Kidney (tissue), 13 donors: ENCODE measurements at regions not wholly inside any gene's neighbourhood (a gene's known extent, or its start where the extent isn't known, plus 50 kb on each side); places are given as distances from the start of the nearest gene placed in this dataset.

Experiments
- DNase-seq, 5 donors: peaks; one replicate each; pipeline ENCODE4 v3.0.0-alpha.2; 2013 to 2020
- FAIRE-seq: peaks from 2 replicates; lab custom pipeline; 2012; peaks lifted over from hg19 to GRCh38; lab: Jason Lieb, UNC
- H3K27ac ChIP-seq, 2 donors: one replicate each; pipeline ENCODE4 v1.7.0; 2013; ENCODE audit warnings: low read depth in 2 of 2, low read length in 2 of 2, inconsistent platforms in 1 of 2
- H3K27me3 ChIP-seq: one replicate; pipeline ENCODE4 v1.7.1; 2013; ENCODE audit warnings: low read length, inconsistent platforms; ENCODE audit not compliant: control insufficient read depth, insufficient read depth
- H3K36me3 ChIP-seq, 3 donors: one replicate each; pipeline versions ENCODE4 v1.7.0 to v1.7.1; 2013; ENCODE audit warnings: low read length in 3 of 3, control low read depth in 1 of 3, inconsistent platforms in 1 of 3; ENCODE audit not compliant: insufficient read depth in 3 of 3, control insufficient read depth in 2 of 3
- H3K4me1 ChIP-seq, 3 donors: one replicate each; pipeline versions ENCODE4 v1.7.0 to v1.7.1; 2013; ENCODE audit warnings: low read length in 3 of 3, inconsistent platforms in 1 of 3, low read depth in 1 of 3; ENCODE audit not compliant: control insufficient read depth in 2 of 3, insufficient read depth in 2 of 3
- H3K4me3 ChIP-seq, 3 donors: one replicate each; pipeline versions ENCODE4 v1.7.0 to v1.8.1; 2013; ENCODE audit warnings: low read length in 3 of 3, control low read depth in 1 of 3, inconsistent platforms in 1 of 3
- H3K9ac ChIP-seq, 3 donors: one replicate each; pipeline versions ENCODE4 v1.7.0 to v1.7.1; 2013; ENCODE audit warnings: low read length in 3 of 3, control low read depth in 1 of 3, inconsistent platforms in 1 of 3
- H3K9me3 ChIP-seq, 3 donors: one replicate each; pipeline versions ENCODE4 v1.7.0 to v1.7.1; 2013; ENCODE audit warnings: low read length in 3 of 3, control low read depth in 1 of 3, inconsistent platforms in 1 of 3; ENCODE audit not compliant: control insufficient read depth in 2 of 3, insufficient read depth in 1 of 3
- CTCF ChIP-seq: IDR thresholded peaks from 3 replicates; pipeline ENCODE4 v1.5.1; 2012; ENCODE audit warnings: mild to moderate bottlenecking, moderate library complexity, borderline replicate concordance; ENCODE audit not compliant: insufficient read depth; ENCODE audit errors: extremely low read depth
- intact Hi-C: fragments of 100-400 bp; cut with DNase I; formaldehyde crosslinking; loops from one replicate; pipeline ENCODE4 v1.11.1; 2022
- donor health status: control.
- donor health status: control.
- donor health status: control.
- donor health status: control.
- donor health status: control.
- donor health status: DM: yes; HTN: yes; CAD: no.
- donor health status: Normal renal cell carcinoma (clear cell type).

GRCh38 chr11:27244900-27245299, 118.1 kb downstream of the CCDC34 start:
- TF ChIP-seq CTCF: no peak

GRCh38 chr11:27242591-27242990, 120.4 kb downstream of the CCDC34 start:
- H3K4me3 ChIP-seq: no peak overlapping the region
- DNase-seq (no peak), FAIRE-seq (no peak)
- H3K36me3 ChIP-seq: no peaks in the 10 kb centered on the region
- no peak overlapping the region for H3K9ac ChIP-seq
- H3K9me3 ChIP-seq: no peaks in the 10 kb centered on the region
- TF ChIP-seq CTCF: no peak
- intact Hi-C loops: no loop called here
- H3K4me1 ChIP-seq: peaks cover 2 to 5% (median 4%) of the 10 kb centered on the region in 3 donors
- H3K27ac ChIP-seq: no peak overlapping the region
- no peaks in the 10 kb centered on the region for H3K27me3 ChIP-seq

More at GRCh38 chr11:27244900-27245299, 118.1 kb downstream of the CCDC34 start:
- Histone ChIP-seq H3K36me3 (no peaks in the 10 kb centered on the region), H3K27me3 (no peaks in the 10 kb centered on the region), H3K4me3 (no peak overlapping the region), H3K9ac (no peak overlapping the region), H3K27ac (no peak overlapping the region), H3K9me3 (no peaks in the 10 kb centered on the region), H3K4me1 (peaks cover 2 to 5% (median 4%) of the 10 kb centered on the region in 3 donors)
- FAIRE-seq: no peak
- intact Hi-C loops: no loop called here
- no peak for DNase-seq

GRCh38 chr11:27241311-27242122, 121.5 kb downstream of the CCDC34 start:
- Histone ChIP-seq H3K9ac (no peak overlapping the region), H3K36me3 (no peaks in the 10 kb centered on the region), H3K4me1 (no peaks in the 10 kb centered on the region), H3K9me3 (no peaks in the 10 kb centered on the region), H3K4me3 (no peak overlapping the region), H3K27me3 (no peaks in the 10 kb centered on the region), H3K27ac (no peak overlapping the region)
- TF ChIP-seq CTCF: no peak
- intact Hi-C loops: no loop called here
- no peak for DNase-seq
- FAIRE-seq: no peak
